H9 (cell line): ENCODE measurements at regions not wholly inside any gene's neighbourhood (a gene's known extent, or its start where the extent isn't known, plus 50 kb on each side); places are given as distances from the start of the nearest gene placed in this dataset.

Source experiments
- DNase-seq: peaks from one replicate; pipeline ENCODE4 v3.0.0-alpha.2; 2017
- H2AFZ ChIP-seq: one replicate; pipeline ENCODE4 v1.6.1; 2013; ENCODE audit warnings: mild to moderate bottlenecking, low read length, control low read depth, moderate library complexity
- H2AK5ac ChIP-seq: 2 replicates; pipeline ENCODE4 v1.6.1; 2013; ENCODE audit warnings: low read length, control low read depth, mixed read lengths; ENCODE audit not compliant: insufficient read length
- H2BK120ac ChIP-seq: one replicate; pipeline ENCODE4 v1.6.1; 2013; ENCODE audit warnings: low read depth, mild to moderate bottlenecking, low read length, control low read depth, inconsistent platforms; ENCODE audit not compliant: poor library complexity, severe bottlenecking
- H2BK12ac ChIP-seq: 2 replicates; pipeline ENCODE4 v1.6.1; 2013; ENCODE audit warnings: low read length, control low read depth, mixed read lengths, low read depth; ENCODE audit not compliant: insufficient read length
- H2BK15ac ChIP-seq: 2 replicates; pipeline ENCODE4 v1.6.1; 2013; ENCODE audit warnings: low read depth, low read length, control low read depth
- H2BK20ac ChIP-seq: one replicate; pipeline ENCODE4 v1.6.1; 2013; ENCODE audit warnings: low read depth, mild to moderate bottlenecking, low read length, control low read depth, inconsistent platforms; ENCODE audit not compliant: poor library complexity, severe bottlenecking
- H2BK5ac ChIP-seq: 2 replicates; pipeline ENCODE4 v1.6.1; 2013; ENCODE audit warnings: low read length, control low read depth, mixed read lengths; ENCODE audit not compliant: insufficient read length
- H3K14ac ChIP-seq: 2 replicates; pipeline ENCODE4 v1.6.1; 2013; ENCODE audit warnings: low read length, control low read depth; ENCODE audit not compliant: insufficient read depth
- H3K18ac ChIP-seq: 2 replicates; pipeline ENCODE4 v1.6.1; 2013; ENCODE audit warnings: low read depth, mild to moderate bottlenecking, mixed read lengths, low read length, control low read depth; ENCODE audit not compliant: insufficient read length
- H3K23ac ChIP-seq: 2 replicates; pipeline ENCODE4 v1.6.1; 2013; ENCODE audit warnings: low read length, control low read depth, mixed read lengths, low read depth; ENCODE audit not compliant: insufficient read length
- H3K23me2 ChIP-seq: 2 replicates; pipeline ENCODE4 v1.6.1; 2013; ENCODE audit warnings: low read depth, mild to moderate bottlenecking, mixed read lengths, low read length, control low read depth; ENCODE audit not compliant: insufficient read length, poor library complexity, severe bottlenecking
- H3K27ac ChIP-seq: 2 replicates; pipeline ENCODE4 v1.5.1; 2013; ENCODE audit warnings: low read length, control low read depth, mixed read lengths, low read depth; ENCODE audit not compliant: insufficient read length
- H3K27me3 ChIP-seq: 2 replicates; pipeline ENCODE4 v1.6.1; 2013; ENCODE audit warnings: low read length, control low read depth, inconsistent platforms; ENCODE audit not compliant: insufficient read depth
- H3K4ac ChIP-seq: 2 replicates; pipeline ENCODE4 v1.6.1; 2013; ENCODE audit warnings: low read depth, mild to moderate bottlenecking, control low read depth, inconsistent platforms, low read length, moderate library complexity
- H3K4me1 ChIP-seq: 2 replicates; pipeline ENCODE4 v1.6.1; 2013; ENCODE audit warnings: low read length, control low read depth, inconsistent platforms; ENCODE audit not compliant: insufficient read depth
- H3K4me2 ChIP-seq: 2 replicates; pipeline ENCODE4 v1.6.1; 2013; ENCODE audit warnings: low read length, control low read depth, mixed read lengths; ENCODE audit not compliant: insufficient read length, insufficient read depth
- H3K56ac ChIP-seq: 2 replicates; pipeline ENCODE4 v1.6.1; 2013; ENCODE audit warnings: low read depth, mild to moderate bottlenecking, mixed read lengths, low read length, control low read depth; ENCODE audit not compliant: insufficient read length
- H3K79me1 ChIP-seq: 2 replicates; pipeline ENCODE4 v1.6.1; 2013; ENCODE audit warnings: low read depth, mild to moderate bottlenecking, moderate library complexity, low read length, control low read depth, inconsistent platforms; ENCODE audit not compliant: insufficient read depth, poor library complexity, severe bottlenecking
- H3K79me2 ChIP-seq: 2 replicates; pipeline ENCODE4 v1.6.1; 2013; ENCODE audit warnings: low read length, control low read depth, inconsistent platforms; ENCODE audit not compliant: insufficient read depth
- H3K9ac ChIP-seq: 2 replicates; pipeline ENCODE4 v1.6.1; 2013; ENCODE audit warnings: low read length, control low read depth, mixed read lengths; ENCODE audit not compliant: insufficient read length; ENCODE audit errors: extremely low read depth
- H3K9me3 ChIP-seq: one replicate; pipeline ENCODE4 v1.6.1; 2013; ENCODE audit warnings: low read depth, low read length, inconsistent platforms; ENCODE audit not compliant: control insufficient read depth
- H3T11ph ChIP-seq: one replicate; pipeline ENCODE4 v1.6.1; 2013; ENCODE audit warnings: mild to moderate bottlenecking, low read length, control low read depth, inconsistent platforms
- H4K20me1 ChIP-seq: one replicate; pipeline ENCODE4 v1.6.1; 2013; ENCODE audit not compliant: control insufficient read depth, insufficient read length, insufficient read depth
- H4K5ac ChIP-seq: 2 replicates; pipeline ENCODE4 v1.6.1; 2013; ENCODE audit warnings: low read depth, mild to moderate bottlenecking, mixed read lengths, low read length, control low read depth; ENCODE audit not compliant: insufficient read length
- H4K8ac ChIP-seq: replicated peaks from 2 replicates; pipeline ENCODE4 v1.6.1; 2013; ENCODE audit warnings: low read length, control low read depth, mixed read lengths, low read depth; ENCODE audit not compliant: insufficient read length
- H4K91ac ChIP-seq: 2 replicates; pipeline ENCODE4 v1.6.1; 2013; ENCODE audit warnings: low read depth, mild to moderate bottlenecking, moderate library complexity, mixed read lengths, low read length, control low read depth; ENCODE audit not compliant: insufficient read length
- H3K27ac Mint-ChIP-seq, 3 experiments: 2 replicates in 2 of 3; 3 replicates in 1 of 3; pipeline ENCODE4 v1.8.0; 2020 to 2021; ENCODE audit warnings: mixed read lengths in 3 of 3, mild to moderate bottlenecking in 1 of 3, moderate library complexity in 1 of 3
- H3K27me3 Mint-ChIP-seq: 2 replicates; pipeline ENCODE4 v1.8.0; 2021; ENCODE audit warnings: low read depth, mild to moderate bottlenecking, moderate library complexity, mixed read lengths
- H3K36me3 Mint-ChIP-seq, 3 experiments: 2 replicates in 2 of 3; 3 replicates in 1 of 3; pipeline ENCODE4 v1.8.0; 2020 to 2021; ENCODE audit warnings: low read depth in 3 of 3, mixed read lengths in 3 of 3; ENCODE audit not compliant: insufficient read depth in 1 of 3
- H3K4me1 Mint-ChIP-seq, 2 experiments: 2 replicates each; pipeline ENCODE4 v1.8.0; 2020; ENCODE audit warnings: mixed read lengths in 2 of 2
- H3K4me3 Mint-ChIP-seq, 2 experiments: 2 replicates in 1 of 2; 3 replicates in 1 of 2; pipeline ENCODE4 v1.8.0; 2020 to 2021; ENCODE audit warnings: mild to moderate bottlenecking in 2 of 2, mixed read lengths in 2 of 2, moderate library complexity in 1 of 2
- H3K9me3 Mint-ChIP-seq, 2 experiments: 2 replicates in 1 of 2; 3 replicates in 1 of 2; pipeline ENCODE4 v1.8.0; 2020; ENCODE audit warnings: mild to moderate bottlenecking in 2 of 2, mixed read lengths in 2 of 2, moderate library complexity in 1 of 2
- CTCF ChIP-seq: fragments of 200-600 bp; sonication (generic); conservative IDR thresholded peaks from 3 replicates; pipeline ENCODE4 v1.8.0; 2021; ENCODE audit warnings: antibody characterized with exemption, mild to moderate bottlenecking
- WGBS: extraction: QIAGEN DNeasy Blood & Tissue Kit; methylation state at CpG from one replicate; pipeline ENCODE4 v1.1.7; 2013; ENCODE audit warnings: missing lambda C conversion rate, low lambda C conversion rate, mixed read lengths; ENCODE audit not compliant: insufficient read length; ENCODE audit errors: extremely low coverage; 5-methylcytosine and 5-hydroxymethylcytosine counted together

GRCh38 chr16:9205661-9206060 lies 114.2 kb downstream of the HAPSTR1 start:
- H3K23ac ChIP-seq: no peak overlapping the region

More at GRCh38 chr16:9205661-9206060, 114.2 kb downstream of the HAPSTR1 start:
- Mint-ChIP-seq H3K36me3 (peaks cover 0 to 5% (median 0%) of the 10 kb centered on the region in 3 experiments; a peak in 2 of 7 replicates), H3K27me3 (peaks cover 13% of the 10 kb centered on the region), H3K9me3 (peaks cover 5 to 12% of the 10 kb centered on the region in 2 experiments), H3K4me1 (peaks cover 6 to 8% of the 10 kb centered on the region in 2 experiments), H3K4me3 (no peak overlapping the region), H3K27ac (no peak overlapping the region)
- no peak overlapping the region for H2BK20ac ChIP-seq
- H2BK15ac ChIP-seq: no peak overlapping the region
- no peak overlapping the region for H4K91ac ChIP-seq
- no peaks in the 10 kb centered on the region for H3K79me2 ChIP-seq
- no peaks in the 10 kb centered on the region for H3K79me1 ChIP-seq
- no peak overlapping the region for H3K27ac ChIP-seq
- no peak for DNase-seq
- no peak for TF ChIP-seq CTCF
- no peak overlapping the region for H3K18ac ChIP-seq
- no CpG with 5 or more reads among the region's 2 CpGs for whole genome bisulfite sequencing
- H3K14ac ChIP-seq: no peak overlapping the region
- no peak overlapping the region for H3K9ac ChIP-seq
- no peaks in the 10 kb centered on the region for H3K27me3 ChIP-seq
- H3K56ac ChIP-seq: no peak overlapping the region
- no peak overlapping the region for H3K4me2 ChIP-seq
- no peak overlapping the region for H2AK5ac ChIP-seq
- H2BK5ac ChIP-seq: no peak overlapping the region
- 0 out of 2 replicates have a peak, but pooled peaks cover 3% of the 10 kb centered on the region for H3K4me1 ChIP-seq
- H2BK120ac ChIP-seq: no peak overlapping the region
- H3K23me2 ChIP-seq: no peaks in the 10 kb centered on the region
- H4K8ac ChIP-seq: no peak overlapping the region
- no peaks in the 10 kb centered on the region for H3K9me3 ChIP-seq
- no peak overlapping the region for H3K4ac ChIP-seq
- no peaks in the 10 kb centered on the region for H4K20me1 ChIP-seq
- no peak overlapping the region for H4K5ac ChIP-seq
- no peak overlapping the region for H3T11ph ChIP-seq
- H2BK12ac ChIP-seq: no peak overlapping the region
- no peak overlapping the region for H2AFZ ChIP-seq
